Ascending aorta (tissue), 2 donors: ENCODE measurements at regions not wholly inside any gene's neighbourhood (a gene's known extent, or its start where the extent isn't known, plus 50 kb on each side); places are given as distances from the start of the nearest gene placed in this dataset.

Experiments
- DNase-seq, 2 donors: peaks; one replicate each; pipeline ENCODE4 v3.0.0-alpha.2; 2019; ENCODE audit warnings: low spot score in 2 of 2
- H3K27ac ChIP-seq, 2 donors: fragments of 200-600 bp; sonication (generic); one replicate each; pipeline ENCODE4 v1.5.1; 2016 to 2017; ENCODE audit warnings: mild to moderate bottlenecking in 1 of 2
- H3K27me3 ChIP-seq: fragments of 200-600 bp; sonication (generic); one replicate; pipeline ENCODE4 v1.5.1; 2017
- H3K36me3 ChIP-seq, 2 donors: fragments of 200-600 bp; sonication (generic); one replicate each; pipeline ENCODE4 v1.5.1; 2016
- H3K4me1 ChIP-seq, 2 donors: fragments of 200-600 bp; sonication (generic); one replicate each; pipeline ENCODE4 v1.5.1; 2016 to 2017; ENCODE audit warnings: mild to moderate bottlenecking in 1 of 2
- H3K4me3 ChIP-seq, 2 donors: fragments of 200-600 bp; sonication (generic); one replicate each; pipeline ENCODE4 v1.5.1; 2016 to 2017; ENCODE audit warnings: mild to moderate bottlenecking in 1 of 2
- H3K9me3 ChIP-seq, 2 donors: fragments of 200-600 bp; sonication (generic); one replicate each; pipeline ENCODE4 v1.5.1; 2016
- CTCF ChIP-seq, 3 experiments: fragments of 200-600 bp in 2 of 3; fragments of 450-650 bp in 1 of 3; sonication (generic) in 2 of 3; IDR thresholded peaks; one replicate each; pipeline ENCODE4 v1.5.1; 2016 to 2019; ENCODE audit warnings: antibody characterized with exemption in 3 of 3, mild to moderate bottlenecking in 1 of 3, moderate library complexity in 1 of 3
- intact Hi-C: fragments of 100-400 bp; cut with DNase I; formaldehyde crosslinking; loops from one replicate; pipeline ENCODE4 v1.15.1; 2023

GRCh38 chr9:116027951-116028350, 125.6 kb upstream of the PAPPA start:
- Histone ChIP-seq H3K9me3 (peaks cover 0 to 16% of the 10 kb centered on the region in 2 donors), H3K4me3 (no peak overlapping the region), H3K36me3 (no peaks in the 10 kb centered on the region), H3K27ac (no peak overlapping the region), H3K4me1 (no peaks in the 10 kb centered on the region), H3K27me3 (no peaks in the 10 kb centered on the region)
- no peak for DNase-seq
- intact Hi-C loops = no loop called here
- no peak for TF ChIP-seq CTCF (IDR thresholded peaks at IDR 0.05)

GRCh38 chr9:116030517-116030916, 123.1 kb upstream of the PAPPA start:
- H3K4me3 ChIP-seq = no peak overlapping the region
- H3K9me3 ChIP-seq = peaks cover 0 to 16% of the 10 kb centered on the region in 2 donors
- DNase-seq = no peak
- no peak overlapping the region for H3K27ac ChIP-seq
- no peak for TF ChIP-seq CTCF (IDR thresholded peaks at IDR 0.05)
- no peaks in the 10 kb centered on the region for H3K27me3 ChIP-seq
- no peaks in the 10 kb centered on the region for H3K4me1 ChIP-seq
- intact Hi-C loops = no loop called here
- H3K36me3 ChIP-seq = no peaks in the 10 kb centered on the region

GRCh38 chr9:116032683-116033440, 120.7 kb upstream of the PAPPA start:
- H3K9me3 ChIP-seq = peaks cover 0 to 16% of the 10 kb centered on the region in 2 donors
- H3K4me3 ChIP-seq = no peak overlapping the region
- no peak for TF ChIP-seq CTCF (IDR thresholded peaks at IDR 0.05)
- H3K4me1 ChIP-seq = no peaks in the 10 kb centered on the region
- no peak for DNase-seq
- H3K27ac ChIP-seq = no peak overlapping the region
- no peaks in the 10 kb centered on the region for H3K27me3 ChIP-seq
- no peaks in the 10 kb centered on the region for H3K36me3 ChIP-seq
- intact Hi-C loops = no loop called here

- Histone ChIP-seq H3K9me3 (no peaks in the 10 kb centered on the region), H3K36me3 (no peaks in the 10 kb centered on the region), H3K27me3 (no peaks in the 10 kb centered on the region), H3K4me1 (no peaks in the 10 kb centered on the region), H3K4me3 (no peak overlapping the region), H3K27ac (no peak overlapping the region)
- no peak for DNase-seq
- no peak for TF ChIP-seq CTCF (IDR thresholded peaks at IDR 0.05)
- intact Hi-C loops = no loop called here
Observed at GRCh38 chr9:116039312-116039711, 114.3 kb upstream of the PAPPA start.

GRCh38 chr9:116039893-116040292, 113.7 kb upstream of the PAPPA start:
- no peaks in the 10 kb centered on the region for H3K4me1 ChIP-seq
- intact Hi-C loops = no loop called here
- H3K27ac ChIP-seq = no peak overlapping the region
- TF ChIP-seq CTCF (IDR thresholded peaks at IDR 0.05) = no peak
- no peaks in the 10 kb centered on the region for H3K36me3 ChIP-seq
- H3K27me3 ChIP-seq = no peaks in the 10 kb centered on the region
- no peak overlapping the region for H3K4me3 ChIP-seq
- H3K9me3 ChIP-seq = no peaks in the 10 kb centered on the region
- DNase-seq = no peak
